Vagina (tissue), 2 donors: ENCODE measurements at regions not wholly inside any gene's neighbourhood (a gene's known extent, or its start where the extent isn't known, plus 50 kb on each side); places are given as distances from the start of the nearest gene placed in this dataset.

ENCODE experiments used
- CTCF ChIP-seq, 3 experiments: fragments of 450-650 bp in 2 of 3; fragments of 200-600 bp in 1 of 3; sonication (generic) in 1 of 3; IDR thresholded peaks; one replicate each; pipeline ENCODE4 v1.5.1; 2017 to 2019; ENCODE audit warnings: antibody characterized with exemption in 3 of 3, mild to moderate bottlenecking in 2 of 3, moderate library complexity in 2 of 3
- POLR2A ChIP-seq, 2 donors: fragments of 450-650 bp; IDR thresholded peaks; one replicate each; pipeline ENCODE4 v1.6.1; 2017; ENCODE audit warnings: antibody characterized with exemption in 2 of 2, mild to moderate bottlenecking in 2 of 2, moderate library complexity in 2 of 2

- TF ChIP-seq POLR2A (IDR thresholded peaks at IDR 0.05) (no peak), CTCF (IDR thresholded peaks at IDR 0.05) (no peak)
Observed at GRCh38 chr12:86312232-86312631, 56.0 kb upstream of the MGAT4C start.
